Hepatocyte (in vitro differentiated cells): ENCODE measurements at regions not wholly inside any gene's neighbourhood (a gene's known extent, or its start where the extent isn't known, plus 50 kb on each side); places are given as distances from the start of the nearest gene placed in this dataset.
A peak's percentile ranks its signal among the peaks of the same experiment; 100 is the strongest.

Source experiments
- DNase-seq: peaks from one replicate; pipeline ENCODE4 v3.0.0-alpha.2; 2016; ENCODE audit warnings: low spot score
- H2AFZ ChIP-seq: fragments of 200-600 bp; sonication (generic); 2 replicates; pipeline ENCODE4 v1.6.0; 2016; ENCODE audit warnings: antibody characterized with exemption, mild to moderate bottlenecking
- H3K27ac ChIP-seq: fragments of 200-600 bp; sonication (generic); 2 replicates; pipeline ENCODE4 v1.5.1; 2016; ENCODE audit warnings: mild to moderate bottlenecking
- H3K27me3 ChIP-seq: fragments of 200-600 bp; sonication (generic); 2 replicates; pipeline ENCODE4 v1.6.1; 2016
- H3K36me3 ChIP-seq: fragments of 200-600 bp; sonication (generic); replicated peaks from 2 replicates; pipeline ENCODE4 v1.5.1; 2016; ENCODE audit warnings: low read depth; ENCODE audit not compliant: insufficient read depth
- H3K4me1 ChIP-seq: fragments of 200-600 bp; sonication (generic); 2 replicates; pipeline ENCODE4 v1.5.1; 2016; ENCODE audit warnings: mild to moderate bottlenecking, moderate library complexity; ENCODE audit not compliant: insufficient read depth
- H3K4me2 ChIP-seq: fragments of 200-600 bp; sonication (generic); 2 replicates; pipeline ENCODE4 v1.6.0; 2016
- H3K4me3 ChIP-seq: fragments of 200-600 bp; sonication (generic); 2 replicates; pipeline ENCODE4 v1.5.1; 2016; ENCODE audit warnings: mild to moderate bottlenecking
- H3K79me2 ChIP-seq: fragments of 200-600 bp; sonication (generic); 2 replicates; pipeline ENCODE4 v1.6.0; 2017; ENCODE audit warnings: mild to moderate bottlenecking
- H3K9me2 ChIP-seq: fragments of 200-600 bp; sonication (generic); replicated peaks from 2 replicates; pipeline ENCODE4 v1.6.0; 2017; ENCODE audit warnings: mild to moderate bottlenecking; ENCODE audit not compliant: insufficient read depth
- H3K9me3 ChIP-seq: fragments of 200-600 bp; sonication (generic); 2 replicates; pipeline ENCODE4 v1.5.1; 2016; ENCODE audit warnings: low read depth, mild to moderate bottlenecking
- H4K20me1 ChIP-seq: fragments of 200-600 bp; sonication (generic); 2 replicates; pipeline ENCODE4 v1.6.0; 2016; ENCODE audit warnings: mild to moderate bottlenecking; ENCODE audit not compliant: insufficient read depth, poor library complexity, severe bottlenecking
- EZH2 ChIP-seq: fragments of 200-600 bp; sonication (generic); IDR thresholded peaks from 2 replicates; pipeline ENCODE4 v1.6.1; 2016; ENCODE audit warnings: antibody characterized with exemption, mild to moderate bottlenecking, borderline replicate concordance
- EZH2phosphoT487 ChIP-seq: fragments of 200-600 bp; sonication (generic); IDR thresholded peaks from one replicate; pipeline ENCODE4 v1.6.1; 2018; ENCODE audit warnings: antibody characterized with exemption, mild to moderate bottlenecking, low read depth, moderate library complexity; ENCODE audit not compliant: unreplicated experiment, severe bottlenecking
- WGBS: methylation state at CpG from one replicate; pipeline ENCODE4 v1.1.6; 2016; ENCODE audit warnings: low lambda C conversion rate; ENCODE audit errors: missing lambda C conversion rate; 5-methylcytosine and 5-hydroxymethylcytosine counted together
- TF ChIP-seq, protein P1 (sequence below): fragments of 200-600 bp; sonication (generic); IDR thresholded peaks from 2 replicates; pipeline ENCODE4 v1.5.1; 2016; ENCODE audit warnings: antibody characterized with exemption, mild to moderate bottlenecking; ENCODE audit not compliant: poor library complexity

DNA sequence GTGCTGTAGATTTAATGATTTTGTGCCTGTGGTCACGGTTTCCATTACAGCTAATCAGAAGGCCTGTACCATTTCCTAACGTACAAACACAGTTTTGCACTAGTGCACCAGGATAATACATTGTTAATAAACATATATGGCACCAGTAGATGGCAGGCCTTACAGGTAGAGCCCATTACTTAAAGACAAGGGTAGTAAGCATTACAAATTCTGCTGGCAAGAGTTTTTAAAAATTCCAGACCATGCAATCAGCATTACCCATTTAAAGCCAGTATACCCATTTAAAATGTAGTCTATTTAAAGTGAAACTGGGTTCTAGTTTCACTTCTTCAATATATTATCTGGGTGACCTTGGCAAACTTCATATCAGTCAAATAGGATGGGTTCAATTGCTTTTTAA, 224.2 kb downstream of the NUP35 start:
- H3K36me3 ChIP-seq: no peaks in the 10 kb centered on the region
- no peaks in the 10 kb centered on the region for H3K9me3 ChIP-seq
- no peak overlapping the region for H2AFZ ChIP-seq
- H3K4me2 ChIP-seq: no peak overlapping the region
- H3K4me3 ChIP-seq: no peak overlapping the region
- 99% methylated on average over 2 of the region's 2 CpGs for WGBS
- no peak overlapping the region for H3K27ac ChIP-seq
- no peaks in the 10 kb centered on the region for H3K4me1 ChIP-seq
- no peaks in the 10 kb centered on the region for H3K9me2 ChIP-seq
- H3K27me3 ChIP-seq: no peaks in the 10 kb centered on the region
- no peaks in the 10 kb centered on the region for H3K79me2 ChIP-seq
- H4K20me1 ChIP-seq: no peaks in the 10 kb centered on the region
- no peak for DNase-seq
- TF ChIP-seq, protein P1, sequence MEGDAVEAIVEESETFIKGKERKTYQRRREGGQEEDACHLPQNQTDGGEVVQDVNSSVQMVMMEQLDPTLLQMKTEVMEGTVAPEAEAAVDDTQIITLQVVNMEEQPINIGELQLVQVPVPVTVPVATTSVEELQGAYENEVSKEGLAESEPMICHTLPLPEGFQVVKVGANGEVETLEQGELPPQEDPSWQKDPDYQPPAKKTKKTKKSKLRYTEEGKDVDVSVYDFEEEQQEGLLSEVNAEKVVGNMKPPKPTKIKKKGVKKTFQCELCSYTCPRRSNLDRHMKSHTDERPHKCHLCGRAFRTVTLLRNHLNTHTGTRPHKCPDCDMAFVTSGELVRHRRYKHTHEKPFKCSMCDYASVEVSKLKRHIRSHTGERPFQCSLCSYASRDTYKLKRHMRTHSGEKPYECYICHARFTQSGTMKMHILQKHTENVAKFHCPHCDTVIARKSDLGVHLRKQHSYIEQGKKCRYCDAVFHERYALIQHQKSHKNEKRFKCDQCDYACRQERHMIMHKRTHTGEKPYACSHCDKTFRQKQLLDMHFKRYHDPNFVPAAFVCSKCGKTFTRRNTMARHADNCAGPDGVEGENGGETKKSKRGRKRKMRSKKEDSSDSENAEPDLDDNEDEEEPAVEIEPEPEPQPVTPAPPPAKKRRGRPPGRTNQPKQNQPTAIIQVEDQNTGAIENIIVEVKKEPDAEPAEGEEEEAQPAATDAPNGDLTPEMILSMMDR: no peak
- TF ChIP-seq EZH2phosphoT487: no peak
- TF ChIP-seq EZH2: no peak

DNA sequence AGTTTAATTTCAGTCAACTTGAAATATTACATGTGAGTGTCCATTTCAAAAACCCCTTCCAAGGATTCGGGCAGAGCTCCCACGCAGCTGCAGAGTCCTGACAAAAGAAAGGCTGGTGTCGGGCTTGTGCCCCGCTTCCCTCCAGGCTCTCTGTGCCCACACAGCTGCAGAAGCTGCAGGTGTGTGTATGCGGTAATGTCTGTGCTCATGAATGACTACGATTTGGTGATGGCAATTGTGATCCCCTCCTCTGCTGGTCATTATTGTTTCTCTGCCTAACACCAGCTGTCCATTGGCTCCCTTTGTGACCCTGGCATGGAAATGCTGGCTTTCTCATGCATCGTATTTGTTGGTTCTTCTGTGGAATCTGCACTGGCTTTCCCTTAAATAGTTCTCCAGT, 224.8 kb downstream of the NUP35 start:
- TF ChIP-seq EZH2phosphoT487 (no peak), EZH2 (no peak)
- TF ChIP-seq, protein P1: no peak
- Histone ChIP-seq H3K27me3 (no peaks in the 10 kb centered on the region), H3K9me2 (no peaks in the 10 kb centered on the region), H4K20me1 (no peaks in the 10 kb centered on the region), H2AFZ (no peak overlapping the region), H3K4me2 (no peak overlapping the region), H3K4me1 (no peaks in the 10 kb centered on the region), H3K9me3 (no peaks in the 10 kb centered on the region), H3K4me3 (no peak overlapping the region), H3K79me2 (no peaks in the 10 kb centered on the region), H3K36me3 (no peaks in the 10 kb centered on the region), H3K27ac (no peak overlapping the region)
- 91% methylated on average over 7 of the region's 7 CpGs for WGBS
- DNase-seq: no peak

GRCh38 chr2:183359867-183360266, 235.6 kb downstream of the NUP35 start:
- no peak for DNase-seq
- Histone ChIP-seq H3K9me2 (no peaks in the 10 kb centered on the region), H3K27me3 (no peaks in the 10 kb centered on the region), H4K20me1 (no peaks in the 10 kb centered on the region), H3K4me1 (no peaks in the 10 kb centered on the region), H3K9me3 (no peaks in the 10 kb centered on the region), H3K27ac (no peak overlapping the region), H3K4me3 (no peak overlapping the region), H2AFZ (no peak overlapping the region), H3K36me3 (no peaks in the 10 kb centered on the region), H3K79me2 (no peaks in the 10 kb centered on the region), H3K4me2 (no peak overlapping the region)
- WGBS: 85% methylated on average over 2 of the region's 2 CpGs
- TF ChIP-seq, protein P1: peak; percentile 23
- TF ChIP-seq EZH2phosphoT487: no peak

- Histone ChIP-seq H3K27ac (no peak overlapping the region), H3K4me2 (no peak overlapping the region), H3K9me3 (no peaks in the 10 kb centered on the region), H3K4me1 (no peaks in the 10 kb centered on the region), H3K79me2 (no peaks in the 10 kb centered on the region), H3K4me3 (no peak overlapping the region), H4K20me1 (no peaks in the 10 kb centered on the region), H3K9me2 (no peaks in the 10 kb centered on the region), H3K27me3 (no peaks in the 10 kb centered on the region), H2AFZ (no peak overlapping the region), H3K36me3 (no peaks in the 10 kb centered on the region)
- TF ChIP-seq EZH2 (no peak), EZH2phosphoT487 (no peak)
- TF ChIP-seq, protein P1: no peak
- no peak for DNase-seq
Measured at GRCh38 chr2:183371545-183371944, 247.3 kb downstream of the NUP35 start.
